H1 (cell line): ENCODE measurements at regions not wholly inside any gene's neighbourhood (a gene's known extent, or its start where the extent isn't known, plus 50 kb on each side); places are given as distances from the start of the nearest gene placed in this dataset.

ENCODE experiments used
- CTCF ChIA-PET: fragments of 300-600 bp; sonication (Branson Sonifier 250); formaldehyde crosslinking; loops from one replicate; lab custom pipeline; 2021; ENCODE audit not compliant: partially characterized antibody; lab: Charles Lee
- POLR2A ChIA-PET: fragments of 300-600 bp; sonication (Branson Sonifier 250); formaldehyde crosslinking; loops from one replicate; lab custom pipeline; 2021; ENCODE audit warnings: inconsistent platforms; ENCODE audit not compliant: partially characterized antibody; lab: Charles Lee
- DNase-seq, 2 experiments: peaks; one replicate each; pipeline versions ENCODE4 v3.0.0 to v3.0.0-alpha.2; 2010 to 2022; ENCODE audit warnings: low spot score in 2 of 2, low read depth in 1 of 2, mixed read lengths in 1 of 2
- FAIRE-seq: peaks from 2 replicates; lab custom pipeline; 2011; peaks lifted over from hg19 to GRCh38; lab: Jason Lieb, UNC
- H2AFZ ChIP-seq: 2 replicates; pipeline ENCODE4 v1.8.1; 2012; ENCODE audit warnings: low read length, inconsistent platforms
- H2AK5ac ChIP-seq: 2 replicates; pipeline ENCODE4 v1.6.1; 2013; ENCODE audit warnings: low read depth, low read length
- H2BK120ac ChIP-seq: replicated peaks from 2 replicates; pipeline ENCODE3; 2013; ENCODE audit warnings: low read depth, low read length, inconsistent platforms
- H2BK12ac ChIP-seq: 2 replicates; pipeline ENCODE4 v1.6.1; 2013; ENCODE audit warnings: low read depth, low read length
- H2BK15ac ChIP-seq: 2 replicates; pipeline ENCODE4 v1.6.1; 2013; ENCODE audit warnings: low read length
- H2BK20ac ChIP-seq: 2 replicates; pipeline ENCODE4 v1.6.1; 2013; ENCODE audit warnings: low read length
- H2BK5ac ChIP-seq: 2 replicates; pipeline ENCODE4 v1.6.1; 2013; ENCODE audit warnings: low read depth, low read length
- H3K14ac ChIP-seq: 2 replicates; pipeline ENCODE4 v1.6.1; 2013; ENCODE audit warnings: inconsistent platforms; ENCODE audit not compliant: insufficient read length
- H3K18ac ChIP-seq: 2 replicates; pipeline ENCODE4 v1.6.1; 2013; ENCODE audit warnings: low read length; ENCODE audit errors: extremely low read depth
- H3K23ac ChIP-seq: 2 replicates; pipeline ENCODE4 v1.6.1; 2013; ENCODE audit warnings: inconsistent platforms; ENCODE audit not compliant: insufficient read length
- H3K23me2 ChIP-seq: 2 replicates; pipeline ENCODE4 v1.6.1; 2013; ENCODE audit warnings: low read depth, low read length
- H3K27ac ChIP-seq: 2 replicates; pipeline ENCODE4 v1.6.1; 2011; ENCODE audit warnings: low read depth, low read length, inconsistent platforms
- H3K27me3 ChIP-seq, 4 experiments: replicated peaks in 1 of 4; 1 replicate in 1 of 4; 2 replicates in 3 of 4; pipeline versions ENCODE4 v1.6.1 to v1.8.1; 2011 to 2013; ENCODE audit warnings: low read length in 3 of 4, mild to moderate bottlenecking in 3 of 4, inconsistent platforms in 2 of 4, mixed read lengths in 2 of 4, moderate library complexity in 1 of 4; ENCODE audit not compliant: control insufficient read depth in 3 of 4, insufficient read depth in 3 of 4; ENCODE audit errors: extremely low read depth in 1 of 4
- H3K36me3 ChIP-seq, 4 experiments: 2 replicates each; pipeline versions ENCODE4 v1.6.1 to v1.8.1; 2011 to 2013; ENCODE audit warnings: mild to moderate bottlenecking in 4 of 4, low read length in 3 of 4, moderate library complexity in 2 of 4, control low read depth in 1 of 4, inconsistent platforms in 1 of 4; ENCODE audit not compliant: insufficient read depth in 4 of 4, control insufficient read depth in 2 of 4
- H3K4ac ChIP-seq: replicated peaks from 2 replicates; pipeline ENCODE3; 2013; ENCODE audit warnings: low read length, low read depth, mixed read lengths, inconsistent platforms; ENCODE audit not compliant: insufficient read length
- H3K4me1 ChIP-seq, 4 experiments: replicated peaks in 1 of 4; 1 replicate in 1 of 4; 2 replicates in 3 of 4; pipeline versions ENCODE4 v1.6.1 to v1.8.1; 2011 to 2013; ENCODE audit warnings: low read length in 3 of 4, inconsistent platforms in 2 of 4, mixed read lengths in 1 of 4; ENCODE audit not compliant: insufficient read depth in 4 of 4, control insufficient read depth in 3 of 4
- H3K4me2 ChIP-seq, 2 experiments: 2 replicates each; pipeline versions ENCODE4 v1.6.1 to v1.8.1; 2011 to 2013; ENCODE audit warnings: low read depth in 2 of 2, low read length in 2 of 2, control low read depth in 1 of 2, inconsistent platforms in 1 of 2, mild to moderate bottlenecking in 1 of 2; ENCODE audit not compliant: insufficient read depth in 1 of 2
- H3K4me3 ChIP-seq, 4 experiments: fragments of 200-600, 300-600 bp in 1 of 4; sonication (generic), shearing (Covaris generic), sonication (Bioruptor Twin) in 1 of 4; 2 replicates each; pipeline versions ENCODE4 v1.5.1 to v1.8.1; 2011 to 2016; ENCODE audit warnings: low read length in 4 of 4, low read depth in 3 of 4, control low read depth in 2 of 4, inconsistent platforms in 2 of 4, mild to moderate bottlenecking in 2 of 4, mixed read lengths in 1 of 4, moderate library complexity in 1 of 4; ENCODE audit not compliant: insufficient read depth in 2 of 4; ENCODE audit errors: extremely low read depth in 1 of 4
- H3K56ac ChIP-seq: replicated peaks from 2 replicates; pipeline ENCODE3; 2013; ENCODE audit warnings: low read depth, mild to moderate bottlenecking, mixed read lengths, low read length, inconsistent platforms; ENCODE audit not compliant: insufficient read length
- H3K79me1 ChIP-seq: 2 replicates; pipeline ENCODE4 v1.6.1; 2013; ENCODE audit warnings: low read depth, low read length, control low read depth
- H3K79me2 ChIP-seq, 2 experiments: 2 replicates each; pipeline versions ENCODE4 v1.6.1 to v1.8.1; 2012 to 2013; ENCODE audit warnings: low read length in 2 of 2, mild to moderate bottlenecking in 2 of 2, inconsistent platforms in 1 of 2; ENCODE audit not compliant: insufficient read depth in 2 of 2, control insufficient read depth in 1 of 2
- H3K9ac ChIP-seq, 4 experiments: replicated peaks in 1 of 4; 1 replicate in 1 of 4; 2 replicates in 3 of 4; pipeline versions ENCODE4 v1.6.1 to v1.8.1; 2011 to 2013; ENCODE audit warnings: low read depth in 3 of 4, low read length in 3 of 4, control low read depth in 2 of 4, mild to moderate bottlenecking in 2 of 4, moderate library complexity in 2 of 4, inconsistent platforms in 1 of 4; ENCODE audit errors: extremely low read depth in 1 of 4
- H3K9me3 ChIP-seq, 2 experiments: 2 replicates each; pipeline versions ENCODE4 v1.6.1 to v1.8.1; 2012 to 2013; ENCODE audit warnings: mild to moderate bottlenecking in 2 of 2, moderate library complexity in 2 of 2, control low read depth in 1 of 2, inconsistent platforms in 1 of 2, low read depth in 1 of 2, low read length in 1 of 2, mixed read lengths in 1 of 2; ENCODE audit not compliant: insufficient read depth in 2 of 2
- H4K20me1 ChIP-seq, 2 experiments: replicated peaks in 1 of 2; 2 replicates each; pipeline versions ENCODE3 to v1.8.1; 2011 to 2013; ENCODE audit warnings: inconsistent platforms in 2 of 2, low read length in 2 of 2, mild to moderate bottlenecking in 1 of 2; ENCODE audit not compliant: insufficient read depth in 2 of 2, control insufficient read depth in 1 of 2
- H4K5ac ChIP-seq: 2 replicates; pipeline ENCODE4 v1.6.1; 2013; ENCODE audit warnings: low read length, low read depth, mixed read lengths, inconsistent platforms; ENCODE audit not compliant: insufficient read length
- H4K8ac ChIP-seq: 2 replicates; pipeline ENCODE4 v1.8.0; 2013; ENCODE audit warnings: mild to moderate bottlenecking, moderate library complexity, low read length, inconsistent platforms; ENCODE audit not compliant: insufficient read depth; ENCODE audit errors: extremely low read depth
- H4K91ac ChIP-seq: replicated peaks from 2 replicates; pipeline ENCODE3; 2013; ENCODE audit warnings: low read length, mixed read lengths, inconsistent platforms; ENCODE audit not compliant: insufficient read length
- BCL11A ChIP-seq, 2 experiments: IDR thresholded peaks; one replicate each; pipeline ENCODE4 v1.6.1; 2011; ENCODE audit warnings: low read depth in 2 of 2, low read length in 2 of 2, mild to moderate bottlenecking in 2 of 2
- KDM1A ChIP-seq: fragments of 200-600, 300-600 bp; sonication (generic); IDR thresholded peaks from 2 replicates; pipeline ENCODE4 v1.7.1; 2016; ENCODE audit warnings: mild to moderate bottlenecking, low read length, borderline replicate concordance
- KDM4A ChIP-seq: IDR thresholded peaks from one replicate; pipeline ENCODE4 v1.7.1; 2012; ENCODE audit warnings: low read depth, mild to moderate bottlenecking, moderate library complexity, low read length, inconsistent platforms; ENCODE audit not compliant: severe bottlenecking
- PHF8 ChIP-seq: fragments of 200-600 bp; sonication (generic); conservative IDR thresholded peaks from 2 replicates; pipeline ENCODE4 v1.7.1; 2012; ENCODE audit warnings: low read depth, mild to moderate bottlenecking, inconsistent platforms, low read length, moderate library complexity
- WGBS, 2 experiments: shearing (Covaris generic) in 1 of 2; methylation state at CpG; one replicate each; pipeline versions ENCODE4 v1.1.6 to v1.1.7; 2013 to 2015; ENCODE audit warnings: low lambda C conversion rate in 2 of 2, mixed read lengths in 2 of 2, inconsistent platforms in 1 of 2, low coverage in 1 of 2, missing lambda C conversion rate in 1 of 2; ENCODE audit not compliant: insufficient replicate concordance in 2 of 2, insufficient coverage in 1 of 2, insufficient read length in 1 of 2; ENCODE audit errors: extremely low coverage in 1 of 2, missing lambda C conversion rate in 1 of 2; 5-methylcytosine and 5-hydroxymethylcytosine counted together

DNA sequence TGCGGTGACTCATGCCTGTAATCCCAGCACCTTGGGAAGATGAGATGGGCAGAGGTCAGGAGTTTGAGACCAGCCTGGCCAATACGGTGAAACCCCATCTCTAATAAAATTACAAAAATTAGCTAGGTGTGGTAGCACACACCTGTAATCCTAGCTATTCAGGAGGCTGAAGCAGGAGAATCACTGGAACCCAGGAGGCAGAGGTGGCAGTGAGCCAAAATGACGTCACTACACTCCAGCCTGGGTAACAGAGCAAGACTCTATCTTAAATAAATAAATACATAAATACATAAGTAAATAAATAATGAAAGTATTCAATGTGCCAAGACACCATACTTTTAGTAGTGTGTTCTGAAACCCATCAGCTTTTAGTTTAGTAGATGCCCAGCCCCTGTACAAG, 308.1 kb upstream of the FLRT2 start:
- no peak overlapping the region for H4K8ac ChIP-seq
- H3K23me2 ChIP-seq = no peaks in the 10 kb centered on the region
- no peak overlapping the region for H3K14ac ChIP-seq
- H3K4me2 ChIP-seq = peak overlapping the region in 1 of 2 experiments; percentile 36; a peak in 2 of 4 replicates
- ChIA-PET CTCF (interaction anchor here (0.9 to 1.6 kb wide), 2 partner anchors 26 to 391 kb away, joined by 3 to 4 read pairs; no protein-coding TSS in a partner anchor), POLR2A (no interaction called here)
- TF ChIP-seq BCL11A (IDR thresholded peaks at IDR 0.05; ENCODE audit: low read depth in 2 of 2, low read length in 2 of 2) (no peak), PHF8 (no peak), KDM1A (no peak), KDM4A (no peak)
- H3K79me2 ChIP-seq = no peaks in the 10 kb centered on the region
- no peak overlapping the region for H3K18ac ChIP-seq
- H3K79me1 ChIP-seq = no peaks in the 10 kb centered on the region
- H3K9me3 ChIP-seq = no peaks in the 10 kb centered on the region
- peaks cover 0 to 23% (median 7%) of the 10 kb centered on the region in 4 experiments; a peak in 5 of 7 replicates for H3K4me1 ChIP-seq
- H4K20me1 ChIP-seq = no peaks in the 10 kb centered on the region
- no peak overlapping the region for H2AK5ac ChIP-seq
- H2AFZ ChIP-seq = no peak overlapping the region
- no peak overlapping the region for H2BK20ac ChIP-seq
- H4K5ac ChIP-seq = no peak overlapping the region
- WGBS, 2 experiments = 74% methylated on average over 3 of the region's 3 CpGs; no CpG with 5 or more reads in 1 of the 2 experiments
- no peak overlapping the region for H2BK120ac ChIP-seq
- H3K23ac ChIP-seq = no peak overlapping the region
- no peak overlapping the region for H2BK15ac ChIP-seq
- no peak overlapping the region; the same call in 1 of the 2 replicates for H2BK5ac ChIP-seq
- H3K27me3 ChIP-seq = no peaks in the 10 kb centered on the region; a peak in 1 of 7 replicates
- H3K9ac ChIP-seq = no peak overlapping the region
- no peak overlapping the region for H2BK12ac ChIP-seq
- H3K4me3 ChIP-seq = no peak overlapping the region
- H4K91ac ChIP-seq = no peak overlapping the region
- no peaks in the 10 kb centered on the region for H3K36me3 ChIP-seq
- DNase-seq (no peak), FAIRE-seq (no peak)
- no peak overlapping the region for H3K4ac ChIP-seq
- no peak overlapping the region for H3K56ac ChIP-seq
- no peak overlapping the region for H3K27ac ChIP-seq
